ENCODE measurements at regions not wholly inside any gene's neighbourhood (a gene's known extent, or its start where the extent isn't known, plus 50 kb on each side); places are given as distances from the start of the nearest gene placed in this dataset.

GRCh38 chr2:2649109-2650072 is 318.3 kb upstream of the MYT1L start:
- no peak for DNase-seq
- TF ChIP-seq EP300 (IDR thresholded peaks at IDR 0.05) (no peak), POLR2A (IDR thresholded peaks at IDR 0.05) (no peak), CTCF (IDR thresholded peaks at IDR 0.05) (no peak)
- H3K27ac ChIP-seq = no peak overlapping the region
- no peaks in the 10 kb centered on the region for H3K4me1 ChIP-seq (ENCODE audit: insufficient read depth)
- H3K9me3 ChIP-seq = no peaks in the 10 kb centered on the region
- no peaks in the 10 kb centered on the region for H3K27me3 ChIP-seq
- 74 to 78% (median 74%) methylated on average over 36 of the region's 36 CpGs for WGBS, 3 donors
- intact Hi-C loops (cut with DNase I) = no loop called here
- H3K36me3 ChIP-seq = no peaks in the 10 kb centered on the region
- no peak overlapping the region for H3K4me3 ChIP-seq

GRCh38 chr2:2648094-2648493 is 317.0 kb upstream of the MYT1L start:
- DNase-seq = no peak
- TF ChIP-seq CTCF (IDR thresholded peaks at IDR 0.05) = no peak
- no peak for TF ChIP-seq POLR2A (IDR thresholded peaks at IDR 0.05)
- TF ChIP-seq EP300 (IDR thresholded peaks at IDR 0.05) = no peak
- H3K36me3 ChIP-seq = no peaks in the 10 kb centered on the region
- H3K4me1 ChIP-seq (ENCODE audit: insufficient read depth) = no peaks in the 10 kb centered on the region
- intact Hi-C loops (cut with DNase I) = no loop called here
- H3K27ac ChIP-seq = no peak overlapping the region
- no peak overlapping the region for H3K4me3 ChIP-seq
- H3K9me3 ChIP-seq = no peaks in the 10 kb centered on the region
- WGBS, 3 donors = 84 to 89% (median 86%) methylated on average over 8 of the region's 8 CpGs
- no peaks in the 10 kb centered on the region for H3K27me3 ChIP-seq

GRCh38 chr2:2647141-2647541 is 316.1 kb upstream of the MYT1L start:
- intact Hi-C loops (cut with DNase I) = no loop called here
- 74 to 77% (median 74%) methylated on average over 9 of the region's 9 CpGs for WGBS, 3 donors
- no peaks in the 10 kb centered on the region for H3K27me3 ChIP-seq
- no peak for TF ChIP-seq CTCF (IDR thresholded peaks at IDR 0.05)
- H3K9me3 ChIP-seq = no peaks in the 10 kb centered on the region
- no peak overlapping the region for H3K27ac ChIP-seq
- H3K4me1 ChIP-seq (ENCODE audit: insufficient read depth) = no peaks in the 10 kb centered on the region
- H3K4me3 ChIP-seq = no peak overlapping the region
- no peaks in the 10 kb centered on the region for H3K36me3 ChIP-seq
- DNase-seq = no peak

- Histone ChIP-seq H3K27ac (no peak overlapping the region), H3K4me1 (ENCODE audit: insufficient read depth) (no peaks in the 10 kb centered on the region), H3K36me3 (no peaks in the 10 kb centered on the region), H3K27me3 (no peaks in the 10 kb centered on the region), H3K4me3 (no peak overlapping the region), H3K9me3 (no peaks in the 10 kb centered on the region)
- 21 to 33% (median 24%) methylated on average over 8 of the region's 8 CpGs for WGBS, 3 donors
- no peak for TF ChIP-seq CTCF (IDR thresholded peaks at IDR 0.05)
- TF ChIP-seq POLR2A (IDR thresholded peaks at IDR 0.05) = no peak
- no peak for TF ChIP-seq EP300 (IDR thresholded peaks at IDR 0.05)
- DNase-seq = no peak
- intact Hi-C loops (cut with DNase I) = no loop called here
These were observed 315.5 kb upstream of the MYT1L start for GRCh38 chr2:2646433-2647051.
